ENCODE measurements at regions not wholly inside any gene's neighbourhood (a gene's known extent, or its start where the extent isn't known, plus 50 kb on each side); places are given as distances from the start of the nearest gene placed in this dataset.
"Not testable (repeated sequence)": the region's sequence is repeated elsewhere in the genome, so short reads cannot be mapped to it uniquely, and the experiment has no call there.

GRCh38 chr9:79387101-79387835, 184.5 kb upstream of the TLE4 start:
- DNase-seq (ENCODE audit: low spot score): no peak

GRCh38 chr9:79390077-79390698, 181.6 kb upstream of the TLE4 start:
- no peak for DNase-seq (ENCODE audit: low spot score)

- DNase-seq (ENCODE audit: low spot score): no peak
Measured at GRCh38 chr9:79390781-79391770, 180.7 kb upstream of the TLE4 start.

- no peak for DNase-seq (ENCODE audit: low spot score)
Measured at GRCh38 chr9:79395228-79395627, 176.5 kb upstream of the TLE4 start.

GRCh38 chr9:79395755-79396154, 176.0 kb upstream of the TLE4 start:
- DNase-seq (ENCODE audit: low spot score): no peak

GRCh38 chr9:79396168-79396567, 175.6 kb upstream of the TLE4 start:
- DNase-seq (ENCODE audit: low spot score): no peak

GRCh38 chr9:79403495-79403894, 168.3 kb upstream of the TLE4 start:
- DNase-seq (ENCODE audit: low spot score): no peak

GRCh38 chr9:79408200-79408599, 163.6 kb upstream of the TLE4 start:
- no peak for DNase-seq (ENCODE audit: low spot score)

GRCh38 chr9:79408617-79409016, 163.1 kb upstream of the TLE4 start:
- DNase-seq (ENCODE audit: low spot score): no peak

- no peak for DNase-seq (ENCODE audit: low spot score)
Measured at GRCh38 chr9:79409182-79409823, 162.5 kb upstream of the TLE4 start.

- DNase-seq (ENCODE audit: low spot score): no peak
Measured at GRCh38 chr9:79425840-79426239, 145.9 kb upstream of the TLE4 start.

- DNase-seq (ENCODE audit: low spot score): no peak
Measured at GRCh38 chr9:79428422-79428821, 143.3 kb upstream of the TLE4 start.

GRCh38 chr9:79430619-79431018, 141.1 kb upstream of the TLE4 start:
- DNase-seq (ENCODE audit: low spot score): no peak

- no peak for DNase-seq (ENCODE audit: low spot score)
Measured at GRCh38 chr9:79431019-79431679, 140.6 kb upstream of the TLE4 start.

- DNase-seq (ENCODE audit: low spot score): no peak
Measured at GRCh38 chr9:79432485-79432884, 139.3 kb upstream of the TLE4 start.

GRCh38 chr9:79433703-79434102, 138.1 kb upstream of the TLE4 start:
- DNase-seq (ENCODE audit: low spot score): no peak

- not testable (repeated sequence) for DNase-seq (ENCODE audit: low spot score)
Measured at GRCh38 chr9:79439221-79439620, 132.5 kb upstream of the TLE4 start.

- no peak for DNase-seq (ENCODE audit: low spot score)
Measured at GRCh38 chr9:79446523-79447307, 125.0 kb upstream of the TLE4 start.

GRCh38 chr9:79447308-79447605, 124.5 kb upstream of the TLE4 start:
- no peak for DNase-seq (ENCODE audit: low spot score)

- no peak for DNase-seq (ENCODE audit: low spot score)
Measured at GRCh38 chr9:79447762-79448161, 124.0 kb upstream of the TLE4 start.

- no peak for DNase-seq (ENCODE audit: low spot score)
Measured at GRCh38 chr9:79452265-79452664, 119.5 kb upstream of the TLE4 start.
